T-helper 17 cell (primary cell): ENCODE measurements at regions not wholly inside any gene's neighbourhood (a gene's known extent, or its start where the extent isn't known, plus 50 kb on each side); places are given as distances from the start of the nearest gene placed in this dataset.

ENCODE experiments used
- ATAC-seq: fragments of 150-1000 bp; cut with Tn5 transposase; 2 replicates; pipeline ENCODE4 v1.10.0; 2021; ENCODE audit warnings: mild to moderate bottlenecking, moderate library complexity
- DNase-seq, 3 donors: peaks; one replicate each; pipeline versions ENCODE4 v3.0.0 to v3.0.0-alpha.2; 2020 to 2021
- H3K9me3 ChIP-seq: one replicate; pipeline ENCODE4 v1.7.0; 2013; ENCODE audit warnings: low read length, mild to moderate bottlenecking; ENCODE audit not compliant: control insufficient read depth, poor library complexity, severe bottlenecking
- H3K27ac Mint-ChIP-seq: one replicate; pipeline ENCODE4 v1.8.0; 2022; ENCODE audit warnings: mild to moderate bottlenecking, moderate library complexity, mixed read lengths
- H3K27me3 Mint-ChIP-seq: one replicate; pipeline ENCODE4 v1.8.0; 2022; ENCODE audit warnings: mixed read lengths
- H3K36me3 Mint-ChIP-seq: one replicate; pipeline ENCODE4 v1.8.0; 2022; ENCODE audit warnings: low read depth, mixed read lengths
- H3K4me1 Mint-ChIP-seq: one replicate; pipeline ENCODE4 v1.8.0; 2022; ENCODE audit warnings: mild to moderate bottlenecking, mixed read lengths
- H3K4me3 Mint-ChIP-seq: one replicate; pipeline ENCODE4 v1.8.0; 2022; ENCODE audit warnings: mild to moderate bottlenecking, moderate library complexity, mixed read lengths

GRCh38 chr3:188041193-188041592 lies 112.8 kb upstream of the LPP start:
- H3K36me3 Mint-ChIP-seq, result no peaks in the 10 kb centered on the region
- DNase-seq, result no peak

GRCh38 chr3:188041895-188042294 lies 112.1 kb upstream of the LPP start:
- H3K4me1 Mint-ChIP-seq, result peaks cover 3% of the 10 kb centered on the region
- DNase-seq (no peak), ATAC-seq (no peak)
- no peaks in the 10 kb centered on the region for H3K9me3 ChIP-seq
- H3K36me3 Mint-ChIP-seq, result no peaks in the 10 kb centered on the region
- no peak overlapping the region for H3K4me3 Mint-ChIP-seq
- no peak overlapping the region for H3K27ac Mint-ChIP-seq
- H3K27me3 Mint-ChIP-seq, result no peaks in the 10 kb centered on the region

More at GRCh38 chr3:188041193-188041592, 112.8 kb upstream of the LPP start:
- no peak for ATAC-seq
- no peak overlapping the region for H3K27ac Mint-ChIP-seq
- peaks cover 3% of the 10 kb centered on the region for H3K4me1 Mint-ChIP-seq
- H3K27me3 Mint-ChIP-seq, result no peaks in the 10 kb centered on the region
- H3K9me3 ChIP-seq, result no peaks in the 10 kb centered on the region
- H3K4me3 Mint-ChIP-seq, result no peak overlapping the region

GRCh38 chr3:188042466-188042865 lies 111.5 kb upstream of the LPP start:
- DNase-seq (no peak), ATAC-seq (no peak)
- H3K9me3 ChIP-seq, result no peaks in the 10 kb centered on the region
- Mint-ChIP-seq H3K4me1 (peaks cover 4% of the 10 kb centered on the region), H3K36me3 (no peaks in the 10 kb centered on the region), H3K4me3 (no peak overlapping the region), H3K27ac (no peak overlapping the region), H3K27me3 (no peaks in the 10 kb centered on the region)

GRCh38 chr3:188043891-188044290 lies 110.1 kb upstream of the LPP start:
- Mint-ChIP-seq H3K27ac (no peak overlapping the region), H3K36me3 (no peaks in the 10 kb centered on the region), H3K27me3 (no peaks in the 10 kb centered on the region), H3K4me3 (no peak overlapping the region), H3K4me1 (peaks cover 10% of the 10 kb centered on the region)
- H3K9me3 ChIP-seq, result no peaks in the 10 kb centered on the region
- DNase-seq, result no peak
- ATAC-seq, result no peak

GRCh38 chr3:188046561-188047211 lies 107.3 kb upstream of the LPP start:
- no peak overlapping the region for H3K4me3 Mint-ChIP-seq
- peaks cover 21% of the 10 kb centered on the region for H3K4me1 Mint-ChIP-seq
- no peaks in the 10 kb centered on the region for H3K9me3 ChIP-seq
- DNase-seq (no peak), ATAC-seq (no peak)
- no peaks in the 10 kb centered on the region for H3K27me3 Mint-ChIP-seq
- H3K36me3 Mint-ChIP-seq, result no peaks in the 10 kb centered on the region
- H3K27ac Mint-ChIP-seq, result no peak overlapping the region

GRCh38 chr3:188047536-188047935 lies 106.4 kb upstream of the LPP start:
- H3K4me1 Mint-ChIP-seq, result peaks cover 21% of the 10 kb centered on the region
- no peak for ATAC-seq
- H3K27me3 Mint-ChIP-seq, result no peaks in the 10 kb centered on the region
- peak overlapping the region; percentile 24 for H3K27ac Mint-ChIP-seq
- no peaks in the 10 kb centered on the region for H3K9me3 ChIP-seq
- H3K4me3 Mint-ChIP-seq, result no peak overlapping the region
- no peak for DNase-seq
- no peaks in the 10 kb centered on the region for H3K36me3 Mint-ChIP-seq

GRCh38 chr3:188049606-188050530 lies 104.1 kb upstream of the LPP start:
- Mint-ChIP-seq H3K4me3 (peak overlapping the region; percentile 84), H3K36me3 (peaks cover 2% of the 10 kb centered on the region), H3K27me3 (no peaks in the 10 kb centered on the region), H3K27ac (peak overlapping the region; percentile 87), H3K4me1 (peaks cover 25% of the 10 kb centered on the region)
- no peaks in the 10 kb centered on the region for H3K9me3 ChIP-seq
- peak; percentile 98 for ATAC-seq
- DNase-seq, result peak in 2 of 3 donors; percentile 15 to 39

- H3K27me3 Mint-ChIP-seq, result no peaks in the 10 kb centered on the region
- no peak for ATAC-seq
Measured at GRCh38 chr3:188051801-188052168, 102.2 kb upstream of the LPP start.

GRCh38 chr3:188052169-188053035 lies 101.6 kb upstream of the LPP start:
- H3K36me3 Mint-ChIP-seq, result peaks cover 2% of the 10 kb centered on the region
- peaks cover 25% of the 10 kb centered on the region for H3K4me1 Mint-ChIP-seq
- H3K9me3 ChIP-seq, result no peaks in the 10 kb centered on the region
- ATAC-seq (no peak), DNase-seq (no peak)
- no peaks in the 10 kb centered on the region for H3K27me3 Mint-ChIP-seq
- H3K4me3 Mint-ChIP-seq, result peak overlapping the region; percentile 44
- peak overlapping the region; percentile 68 for H3K27ac Mint-ChIP-seq

More at GRCh38 chr3:188051801-188052168, 102.2 kb upstream of the LPP start:
- Mint-ChIP-seq H3K4me1 (peaks cover 25% of the 10 kb centered on the region), H3K27ac (no peak overlapping the region), H3K36me3 (peaks cover 2% of the 10 kb centered on the region), H3K4me3 (no peak overlapping the region)
- no peaks in the 10 kb centered on the region for H3K9me3 ChIP-seq
- DNase-seq, result no peak

GRCh38 chr3:188053036-188053340 lies 101.0 kb upstream of the LPP start:
- Mint-ChIP-seq H3K36me3 (peaks cover 2% of the 10 kb centered on the region), H3K27me3 (no peaks in the 10 kb centered on the region), H3K4me3 (peak overlapping the region; percentile 44), H3K27ac (peak overlapping the region; percentile 68), H3K4me1 (peaks cover 22% of the 10 kb centered on the region)
- no peaks in the 10 kb centered on the region for H3K9me3 ChIP-seq
- no peak for DNase-seq
- no peak for ATAC-seq

GRCh38 chr3:188053710-188054380 lies 100.1 kb upstream of the LPP start:
- DNase-seq, result no peak
- H3K9me3 ChIP-seq, result no peaks in the 10 kb centered on the region
- H3K36me3 Mint-ChIP-seq, result peaks cover 2% of the 10 kb centered on the region
- H3K27ac Mint-ChIP-seq, result no peak overlapping the region
- H3K27me3 Mint-ChIP-seq, result no peaks in the 10 kb centered on the region
- H3K4me1 Mint-ChIP-seq, result peaks cover 18% of the 10 kb centered on the region
- H3K4me3 Mint-ChIP-seq, result no peak overlapping the region
- no peak for ATAC-seq

- no peaks in the 10 kb centered on the region for H3K9me3 ChIP-seq
- ATAC-seq (no peak), DNase-seq (no peak)
- Mint-ChIP-seq H3K4me3 (no peak overlapping the region), H3K36me3 (peaks cover 2% of the 10 kb centered on the region), H3K27me3 (no peaks in the 10 kb centered on the region), H3K27ac (no peak overlapping the region), H3K4me1 (peaks cover 18% of the 10 kb centered on the region)
Measured at GRCh38 chr3:188054541-188054940, 99.4 kb upstream of the LPP start.

- Mint-ChIP-seq H3K27me3 (no peaks in the 10 kb centered on the region), H3K4me3 (no peak overlapping the region), H3K36me3 (peaks cover 2% of the 10 kb centered on the region), H3K27ac (no peak overlapping the region), H3K4me1 (peaks cover 14% of the 10 kb centered on the region)
- ATAC-seq (no peak), DNase-seq (no peak)
- H3K9me3 ChIP-seq, result no peaks in the 10 kb centered on the region
Measured at GRCh38 chr3:188055388-188055787, 98.6 kb upstream of the LPP start.
